SK-N-SH treated with all-trans-retinoic acid at 6 μM for 48 hours (cell line): ENCODE measurements at regions not wholly inside any gene's neighbourhood (a gene's known extent, or its start where the extent isn't known, plus 50 kb on each side); places are given as distances from the start of the nearest gene placed in this dataset.

Experiments
- ATAC-seq: fragments of 200-7000 bp; cut with Tn5 transposase; 3 replicates; pipeline ENCODE4 v1.9.1; 2020; ENCODE audit warnings: mild to moderate bottlenecking, moderate library complexity
- BACH2 ChIP-seq: fragments of 250-450 bp; sonication (Bioruptor Pico); IDR thresholded peaks from 2 replicates; pipeline ENCODE4 v1.9.0; 2021; ENCODE audit warnings: mild to moderate bottlenecking, borderline replicate concordance
- ESRRG ChIP-seq: fragments of 250-450 bp; sonication (Bioruptor Pico); IDR thresholded peaks from 2 replicates; pipeline ENCODE4 v1.6.1; 2021; ENCODE audit warnings: mild to moderate bottlenecking
- GLIS3 ChIP-seq: fragments of 250-450 bp; sonication (Bioruptor Pico); IDR thresholded peaks from 2 replicates; pipeline ENCODE4 v1.5.0; 2020; ENCODE audit warnings: mild to moderate bottlenecking, moderate library complexity
- OSR1 ChIP-seq: fragments of 250-450 bp; sonication (Bioruptor Pico); IDR thresholded peaks from 2 replicates; pipeline ENCODE4 v1.8.0; 2022; ENCODE audit warnings: moderate library complexity, mild to moderate bottlenecking, inconsistent platforms
- PPARA ChIP-seq: fragments of 250-450 bp; sonication (Bioruptor Pico); IDR thresholded peaks from 2 replicates; pipeline ENCODE4 v1.5.0; 2020; ENCODE audit warnings: mild to moderate bottlenecking, borderline replicate concordance
- RARB ChIP-seq: fragments of 250-450 bp; sonication (Bioruptor Pico); IDR thresholded peaks from 2 replicates; pipeline ENCODE4 v1.8.0; 2021; ENCODE audit warnings: mild to moderate bottlenecking, moderate library complexity
- SNAI2 ChIP-seq: fragments of 250-450 bp; sonication (Bioruptor Pico); IDR thresholded peaks from 2 replicates; pipeline ENCODE4 v1.5.0; 2020; ENCODE audit warnings: mild to moderate bottlenecking, moderate library complexity
- TCF4 ChIP-seq: fragments of 250-450 bp; sonication (Bioruptor Pico); IDR thresholded peaks from 2 replicates; pipeline ENCODE4 v1.8.0; 2021; ENCODE audit warnings: mild to moderate bottlenecking, moderate library complexity, borderline replicate concordance
- TOX ChIP-seq: fragments of 250-450 bp; sonication (Bioruptor Pico); IDR thresholded peaks from 2 replicates; pipeline ENCODE4 v1.8.0; 2021; ENCODE audit warnings: mild to moderate bottlenecking, moderate library complexity, borderline replicate concordance
- ZC3H10 ChIP-seq: fragments of 250-450 bp; sonication (Bioruptor Pico); IDR thresholded peaks from 2 replicates; pipeline ENCODE4 v1.5.1; 2021; ENCODE audit warnings: mild to moderate bottlenecking, moderate library complexity
- ZNF565 ChIP-seq: fragments of 450-650 bp; formaldehyde crosslinking; conservative IDR thresholded peaks from 2 replicates; pipeline ENCODE4 v1.5.0; 2020; ENCODE audit warnings: low read depth, mild to moderate bottlenecking, moderate library complexity
- ZNF8 ChIP-seq: fragments of 450-650 bp; formaldehyde crosslinking; IDR thresholded peaks from 2 replicates; pipeline ENCODE4 v1.5.0; 2020; ENCODE audit warnings: mild to moderate bottlenecking, moderate library complexity
- TF ChIP-seq, protein P1 (sequence below): fragments of 250-450 bp; sonication (Bioruptor Pico); IDR thresholded peaks from 2 replicates; pipeline ENCODE4 v1.5.1; 2021; ENCODE audit warnings: mild to moderate bottlenecking, moderate library complexity
- TF ChIP-seq, protein P2 (sequence below): fragments of 250-450 bp; sonication (Bioruptor Pico); IDR thresholded peaks from 2 replicates; pipeline ENCODE4 v1.5.0; 2020; ENCODE audit warnings: mild to moderate bottlenecking, moderate library complexity
- TF ChIP-seq, protein P3 (sequence below): fragments of 250-450 bp; sonication (Bioruptor Pico); IDR thresholded peaks from 2 replicates; pipeline ENCODE4 v1.5.1; 2020; ENCODE audit warnings: low read depth, mild to moderate bottlenecking, moderate library complexity
- TF ChIP-seq, protein P4 (sequence below): fragments of 250-450 bp; sonication (Bioruptor Pico); IDR thresholded peaks from 2 replicates; pipeline ENCODE4 v1.8.0; 2020; ENCODE audit warnings: mild to moderate bottlenecking, moderate library complexity, borderline replicate concordance
- TF ChIP-seq, protein P5 (sequence below): fragments of 250-450 bp; sonication (Bioruptor Pico); IDR thresholded peaks from 2 replicates; pipeline ENCODE4 v1.8.0; 2021; ENCODE audit warnings: low read depth, mild to moderate bottlenecking, moderate library complexity, borderline replicate concordance

DNA sequence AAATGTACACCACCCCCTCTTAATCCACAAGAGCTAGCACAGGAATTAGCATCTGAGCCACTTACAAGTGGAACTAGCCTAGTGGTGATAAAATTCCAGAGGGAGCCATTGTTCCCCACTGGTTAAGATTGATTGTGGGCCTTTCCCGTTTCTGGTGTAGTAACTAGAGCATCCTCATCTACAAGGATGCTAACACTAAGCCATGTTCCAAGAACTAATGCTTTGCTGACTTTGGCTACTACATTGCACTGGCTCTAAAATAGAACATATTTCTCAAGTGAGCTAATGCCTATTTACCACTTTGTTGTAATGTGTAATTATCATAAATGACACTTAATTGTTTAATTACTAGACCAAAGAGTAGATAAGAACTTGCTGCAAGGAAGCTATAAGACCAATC is 143.7 kb downstream of the FZD1 start:
- no peak for ATAC-seq
- TF ChIP-seq, protein P1, sequence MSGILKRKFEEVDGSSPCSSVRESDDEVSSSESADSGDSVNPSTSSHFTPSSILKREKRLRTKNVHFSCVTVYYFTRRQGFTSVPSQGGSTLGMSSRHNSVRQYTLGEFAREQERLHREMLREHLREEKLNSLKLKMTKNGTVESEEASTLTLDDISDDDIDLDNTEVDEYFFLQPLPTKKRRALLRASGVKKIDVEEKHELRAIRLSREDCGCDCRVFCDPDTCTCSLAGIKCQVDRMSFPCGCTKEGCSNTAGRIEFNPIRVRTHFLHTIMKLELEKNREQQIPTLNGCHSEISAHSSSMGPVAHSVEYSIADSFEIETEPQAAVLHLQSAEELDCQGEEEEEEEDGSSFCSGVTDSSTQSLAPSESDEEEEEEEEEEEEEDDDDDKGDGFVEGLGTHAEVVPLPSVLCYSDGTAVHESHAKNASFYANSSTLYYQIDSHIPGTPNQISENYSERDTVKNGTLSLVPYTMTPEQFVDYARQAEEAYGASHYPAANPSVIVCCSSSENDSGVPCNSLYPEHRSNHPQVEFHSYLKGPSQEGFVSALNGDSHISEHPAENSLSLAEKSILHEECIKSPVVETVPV: no peak
- TF ChIP-seq TOX: no peak
- TF ChIP-seq, protein P2, sequence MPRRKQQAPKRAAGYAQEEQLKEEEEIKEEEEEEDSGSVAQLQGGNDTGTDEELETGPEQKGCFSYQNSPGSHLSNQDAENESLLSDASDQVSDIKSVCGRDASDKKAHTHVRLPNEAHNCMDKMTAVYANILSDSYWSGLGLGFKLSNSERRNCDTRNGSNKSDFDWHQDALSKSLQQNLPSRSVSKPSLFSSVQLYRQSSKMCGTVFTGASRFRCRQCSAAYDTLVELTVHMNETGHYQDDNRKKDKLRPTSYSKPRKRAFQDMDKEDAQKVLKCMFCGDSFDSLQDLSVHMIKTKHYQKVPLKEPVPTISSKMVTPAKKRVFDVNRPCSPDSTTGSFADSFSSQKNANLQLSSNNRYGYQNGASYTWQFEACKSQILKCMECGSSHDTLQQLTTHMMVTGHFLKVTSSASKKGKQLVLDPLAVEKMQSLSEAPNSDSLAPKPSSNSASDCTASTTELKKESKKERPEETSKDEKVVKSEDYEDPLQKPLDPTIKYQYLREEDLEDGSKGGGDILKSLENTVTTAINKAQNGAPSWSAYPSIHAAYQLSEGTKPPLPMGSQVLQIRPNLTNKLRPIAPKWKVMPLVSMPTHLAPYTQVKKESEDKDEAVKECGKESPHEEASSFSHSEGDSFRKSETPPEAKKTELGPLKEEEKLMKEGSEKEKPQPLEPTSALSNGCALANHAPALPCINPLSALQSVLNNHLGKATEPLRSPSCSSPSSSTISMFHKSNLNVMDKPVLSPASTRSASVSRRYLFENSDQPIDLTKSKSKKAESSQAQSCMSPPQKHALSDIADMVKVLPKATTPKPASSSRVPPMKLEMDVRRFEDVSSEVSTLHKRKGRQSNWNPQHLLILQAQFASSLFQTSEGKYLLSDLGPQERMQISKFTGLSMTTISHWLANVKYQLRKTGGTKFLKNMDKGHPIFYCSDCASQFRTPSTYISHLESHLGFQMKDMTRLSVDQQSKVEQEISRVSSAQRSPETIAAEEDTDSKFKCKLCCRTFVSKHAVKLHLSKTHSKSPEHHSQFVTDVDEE (CRISPR knock-in tag): no peak

DNA sequence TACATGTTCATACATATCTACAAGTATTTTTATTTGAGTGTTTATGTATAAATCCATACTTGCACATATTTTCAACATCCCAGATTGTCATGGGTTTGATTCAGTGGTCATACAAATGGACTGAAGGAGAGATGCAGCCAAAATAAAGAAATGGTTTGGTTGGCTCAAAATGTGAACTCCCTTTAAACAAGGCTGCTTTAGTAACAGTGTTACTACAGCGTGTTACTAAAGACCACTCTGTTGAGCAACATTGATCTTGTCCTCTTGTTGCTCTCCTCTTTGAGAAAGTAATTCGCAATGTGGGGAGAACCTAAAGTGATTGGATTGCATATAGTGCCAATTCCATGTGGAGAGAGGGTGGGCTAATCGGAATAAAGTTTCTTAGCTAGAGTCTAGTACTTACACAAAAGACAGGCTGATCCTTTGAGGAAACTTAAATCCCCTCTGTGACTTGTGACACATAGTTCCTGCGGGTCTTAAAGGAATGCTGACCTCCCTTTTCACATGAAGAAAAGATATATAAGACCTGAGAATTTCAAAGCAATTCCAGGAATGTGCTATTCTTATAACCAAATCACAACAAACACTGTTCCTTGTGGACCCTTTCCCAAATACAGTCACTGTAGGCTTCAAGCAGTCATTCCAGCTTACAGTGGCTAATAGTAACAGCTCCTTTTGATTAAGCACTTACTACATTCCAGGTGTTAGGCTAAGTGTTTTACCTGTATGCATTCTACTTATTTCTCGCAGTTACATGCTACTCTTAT is 144.3 kb downstream of the FZD1 start:
- TF ChIP-seq GLIS3 (CRISPR knock-in tag) (no peak), OSR1 (no peak), TCF4 (no peak), PPARA (CRISPR knock-in tag) (no peak), ESRRG (no peak)
- TF ChIP-seq, protein P3, sequence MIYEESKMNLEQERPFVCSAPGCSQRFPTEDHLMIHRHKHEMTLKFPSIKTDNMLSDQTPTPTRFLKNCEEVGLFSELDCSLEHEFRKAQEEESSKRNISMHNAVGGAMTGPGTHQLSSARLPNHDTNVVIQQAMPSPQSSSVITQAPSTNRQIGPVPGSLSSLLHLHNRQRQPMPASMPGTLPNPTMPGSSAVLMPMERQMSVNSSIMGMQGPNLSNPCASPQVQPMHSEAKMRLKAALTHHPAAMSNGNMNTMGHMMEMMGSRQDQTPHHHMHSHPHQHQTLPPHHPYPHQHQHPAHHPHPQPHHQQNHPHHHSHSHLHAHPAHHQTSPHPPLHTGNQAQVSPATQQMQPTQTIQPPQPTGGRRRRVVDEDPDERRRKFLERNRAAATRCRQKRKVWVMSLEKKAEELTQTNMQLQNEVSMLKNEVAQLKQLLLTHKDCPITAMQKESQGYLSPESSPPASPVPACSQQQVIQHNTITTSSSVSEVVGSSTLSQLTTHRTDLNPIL (CRISPR knock-in tag): no peak
- ATAC-seq: no peak

DNA sequence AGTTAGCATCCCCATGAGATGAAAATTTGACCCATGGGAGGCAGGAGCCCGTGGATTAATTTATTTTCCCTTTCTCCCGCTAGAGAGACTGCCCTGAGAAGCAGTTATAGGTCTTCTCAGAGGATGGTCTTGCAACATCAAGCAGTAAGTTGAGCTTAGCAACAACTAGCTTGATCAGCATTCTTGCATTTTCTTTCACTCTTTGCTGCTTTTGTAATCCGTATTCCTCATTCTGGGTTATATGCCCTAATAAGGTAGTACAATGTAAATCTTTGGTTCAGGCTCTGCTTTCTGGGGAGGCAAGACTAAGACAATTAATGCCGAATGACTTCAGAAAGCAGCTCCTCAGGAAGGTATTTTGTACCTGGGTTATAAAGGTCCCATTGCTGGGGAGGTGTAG is 146.8 kb downstream of the FZD1 start:
- ATAC-seq: no peak
- TF ChIP-seq BACH2 (CRISPR knock-in tag): no peak
- TF ChIP-seq ZC3H10 (CRISPR knock-in tag): no peak
- TF ChIP-seq OSR1: no peak
- no peak for TF ChIP-seq TOX
- TF ChIP-seq ZNF565 (CRISPR knock-in tag): no peak
- TF ChIP-seq, protein P4, sequence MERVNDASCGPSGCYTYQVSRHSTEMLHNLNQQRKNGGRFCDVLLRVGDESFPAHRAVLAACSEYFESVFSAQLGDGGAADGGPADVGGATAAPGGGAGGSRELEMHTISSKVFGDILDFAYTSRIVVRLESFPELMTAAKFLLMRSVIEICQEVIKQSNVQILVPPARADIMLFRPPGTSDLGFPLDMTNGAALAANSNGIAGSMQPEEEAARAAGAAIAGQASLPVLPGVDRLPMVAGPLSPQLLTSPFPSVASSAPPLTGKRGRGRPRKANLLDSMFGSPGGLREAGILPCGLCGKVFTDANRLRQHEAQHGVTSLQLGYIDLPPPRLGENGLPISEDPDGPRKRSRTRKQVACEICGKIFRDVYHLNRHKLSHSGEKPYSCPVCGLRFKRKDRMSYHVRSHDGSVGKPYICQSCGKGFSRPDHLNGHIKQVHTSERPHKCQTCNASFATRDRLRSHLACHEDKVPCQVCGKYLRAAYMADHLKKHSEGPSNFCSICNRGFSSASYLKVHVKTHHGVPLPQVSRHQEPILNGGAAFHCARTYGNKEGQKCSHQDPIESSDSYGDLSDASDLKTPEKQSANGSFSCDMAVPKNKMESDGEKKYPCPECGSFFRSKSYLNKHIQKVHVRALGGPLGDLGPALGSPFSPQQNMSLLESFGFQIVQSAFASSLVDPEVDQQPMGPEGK: no peak
- TF ChIP-seq RARB: no peak
- TF ChIP-seq SNAI2: no peak

DNA sequence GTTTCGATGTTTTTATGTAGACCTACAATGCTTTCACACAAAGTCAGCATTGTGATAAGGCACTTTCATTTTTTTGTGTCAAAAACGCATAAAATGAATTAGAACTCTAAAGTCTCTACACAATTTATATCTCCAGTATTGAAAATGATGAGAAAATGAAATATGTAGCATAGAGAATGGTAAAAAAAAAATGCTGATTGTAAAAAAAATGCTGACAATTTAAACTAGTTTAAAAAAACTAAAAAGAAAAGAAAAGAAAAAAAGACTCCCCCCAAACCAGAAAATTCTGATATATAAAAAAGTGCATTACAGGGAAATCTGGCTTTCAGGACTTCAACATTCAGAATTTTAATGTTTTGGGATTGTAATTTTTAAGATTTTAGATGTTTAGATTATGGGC is 148.1 kb downstream of the FZD1 start:
- TF ChIP-seq SNAI2 (no peak), ZNF8 (CRISPR knock-in tag) (no peak)
- TF ChIP-seq, protein P5, sequence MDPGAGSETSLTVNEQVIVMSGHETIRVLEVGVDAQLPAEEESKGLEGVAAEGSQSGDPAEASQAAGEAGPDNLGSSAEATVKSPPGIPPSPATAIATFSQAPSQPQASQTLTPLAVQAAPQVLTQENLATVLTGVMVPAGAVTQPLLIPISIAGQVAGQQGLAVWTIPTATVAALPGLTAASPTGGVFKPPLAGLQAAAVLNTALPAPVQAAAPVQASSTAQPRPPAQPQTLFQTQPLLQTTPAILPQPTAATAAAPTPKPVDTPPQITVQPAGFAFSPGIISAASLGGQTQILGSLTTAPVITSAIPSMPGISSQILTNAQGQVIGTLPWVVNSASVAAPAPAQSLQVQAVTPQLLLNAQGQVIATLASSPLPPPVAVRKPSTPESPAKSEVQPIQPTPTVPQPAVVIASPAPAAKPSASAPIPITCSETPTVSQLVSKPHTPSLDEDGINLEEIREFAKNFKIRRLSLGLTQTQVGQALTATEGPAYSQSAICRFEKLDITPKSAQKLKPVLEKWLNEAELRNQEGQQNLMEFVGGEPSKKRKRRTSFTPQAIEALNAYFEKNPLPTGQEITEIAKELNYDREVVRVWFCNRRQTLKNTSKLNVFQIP (CRISPR knock-in tag): no peak
- TF ChIP-seq, protein P3 (CRISPR knock-in tag): no peak
- no peak for ATAC-seq
